LNCAP (cell line): ENCODE measurements at regions not wholly inside any gene's neighbourhood (a gene's known extent, or its start where the extent isn't known, plus 50 kb on each side); places are given as distances from the start of the nearest gene placed in this dataset.
A peak's percentile ranks its signal among the peaks of the same experiment; 100 is the strongest.

Source experiments
- CTCF ChIP-seq: fragments of 450-650 bp; IDR thresholded peaks from 2 replicates; pipeline ENCODE4 v1.5.1; 2017; ENCODE audit warnings: mild to moderate bottlenecking

GRCh38 chr18:27314996-27315395 is 129.9 kb upstream of the CHST9 start:
- no peak for TF ChIP-seq CTCF

GRCh38 chr18:27313678-27314077 is 128.6 kb upstream of the CHST9 start:
- no peak for TF ChIP-seq CTCF

GRCh38 chr18:27312853-27313252 is 127.7 kb upstream of the CHST9 start:
- TF ChIP-seq CTCF = no peak

GRCh38 chr18:27312153-27312552 is 127.0 kb upstream of the CHST9 start:
- TF ChIP-seq CTCF = no peak

- no peak for TF ChIP-seq CTCF
Observed at GRCh38 chr18:27311114-27311513, 126.0 kb upstream of the CHST9 start.

- no peak for TF ChIP-seq CTCF
Observed at GRCh38 chr18:27301615-27302378, 116.7 kb upstream of the CHST9 start.

GRCh38 chr18:27298214-27298804 is 113.2 kb upstream of the CHST9 start:
- peak; percentile 41 for TF ChIP-seq CTCF
